Upper lobe of left lung (tissue), 6 donors: ENCODE measurements at regions not wholly inside any gene's neighbourhood (a gene's known extent, or its start where the extent isn't known, plus 50 kb on each side); places are given as distances from the start of the nearest gene placed in this dataset.
A peak's percentile ranks its signal among the peaks of the same experiment; 100 is the strongest.

ENCODE experiments used
- ATAC-seq, 2 donors: fragments of 200-7000 bp; cut with Tn5 transposase; one replicate each; pipeline ENCODE4 v1.9.1; 2022; ENCODE audit warnings: mild to moderate bottlenecking in 2 of 2, moderate library complexity in 2 of 2; ENCODE audit not compliant: low FRiP score in 2 of 2
- DNase-seq, 2 donors: peaks; one replicate each; pipeline ENCODE4 v3.0.0-alpha.2; 2019 to 2020
- H3K27ac ChIP-seq, 4 donors: fragments of 200-600 bp; sonication (generic); one replicate each; pipeline ENCODE4 v1.5.1; 2016 to 2019
- H3K27me3 ChIP-seq, 4 donors: fragments of 200-600 bp; sonication (generic); one replicate each; pipeline ENCODE4 v1.5.1; 2017 to 2019
- H3K36me3 ChIP-seq, 4 donors: fragments of 200-600 bp; sonication (generic); one replicate each; pipeline ENCODE4 v1.5.1; 2016 to 2019
- H3K4me1 ChIP-seq, 4 donors: fragments of 200-600 bp; sonication (generic); one replicate each; pipeline ENCODE4 v1.5.1; 2018 to 2019
- H3K4me3 ChIP-seq, 4 donors: fragments of 200-600 bp; sonication (generic); one replicate each; pipeline ENCODE4 v1.5.1; 2017 to 2019; ENCODE audit warnings: mild to moderate bottlenecking in 2 of 4, moderate library complexity in 1 of 4
- H3K9me3 ChIP-seq, 4 donors: fragments of 200-600 bp; sonication (generic); one replicate each; pipeline ENCODE4 v1.5.1; 2018 to 2019
- EP300 ChIP-seq, 4 donors: sonication (generic); formaldehyde crosslinking; IDR thresholded peaks; one replicate each; pipeline ENCODE4 v1.5.1; 2017; ENCODE audit warnings: antibody characterized with exemption in 4 of 4, control low read depth in 2 of 4
- POLR2A ChIP-seq, 4 donors: fragments of 450-650 bp; IDR thresholded peaks; one replicate each; pipeline ENCODE4 v1.5.1; 2016 to 2017; ENCODE audit warnings: antibody characterized with exemption in 4 of 4, mild to moderate bottlenecking in 2 of 4
- POLR2AphosphoS5 ChIP-seq, 2 donors: sonication (generic); formaldehyde crosslinking; IDR thresholded peaks; one replicate each; pipeline ENCODE4 v1.5.1; 2017; ENCODE audit warnings: antibody characterized with exemption in 2 of 2
- WGBS, 2 donors: methylation state at CpG; one replicate each; pipeline ENCODE4 v1.1.5; 2017 to 2018; 5-methylcytosine and 5-hydroxymethylcytosine counted together
- TF ChIP-seq, protein P1 (sequence below), 6 experiments: fragments of 450-650 bp in 4 of 6; fragments of 200-600 bp in 2 of 6; sonication (generic) in 2 of 6; IDR thresholded peaks; one replicate each; pipeline ENCODE4 v1.5.1; 2016 to 2019; ENCODE audit warnings: antibody characterized with exemption in 6 of 6
- donor health status: DM: no; HTN: no; CAD: no; lungs with moderate emphysema.
- donor health status: DM: no; HTN: yes; CAD: no; lungs with severe emphysema.

DNA sequence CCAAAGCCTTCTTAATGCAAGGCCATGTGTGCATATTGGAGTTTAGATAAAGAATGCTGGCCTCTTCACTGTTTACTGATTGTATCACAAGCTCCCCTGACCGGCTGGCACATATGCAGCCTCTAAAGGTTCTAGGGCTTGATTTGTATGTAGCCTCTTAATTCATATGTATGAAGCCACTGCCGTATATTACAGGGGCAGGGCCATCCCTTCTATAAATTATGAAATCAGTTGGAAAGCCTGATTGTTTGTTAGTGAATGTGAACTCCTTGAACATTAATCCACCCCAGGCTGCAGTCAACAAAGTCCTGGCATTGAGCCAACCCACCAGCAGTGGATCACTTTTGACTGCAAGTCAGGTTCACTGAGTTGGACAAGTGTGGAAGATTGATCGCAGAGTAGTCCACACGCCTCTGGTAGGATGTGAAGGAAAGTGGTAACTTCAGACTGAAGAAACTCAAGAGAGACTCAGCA is 61.6 kb upstream of the PARD3B start:
- WGBS, 2 donors = 56 to 57% methylated on average over 4 of the region's 4 CpGs
- Histone ChIP-seq H3K27me3 (no peaks in the 10 kb centered on the region), H3K27ac (no peak overlapping the region), H3K9me3 (no peaks in the 10 kb centered on the region), H3K4me3 (no peak overlapping the region), H3K4me1 (no peaks in the 10 kb centered on the region), H3K36me3 (no peaks in the 10 kb centered on the region)
- no peak for DNase-seq
- TF ChIP-seq EP300 (IDR thresholded peaks at IDR 0.05) = no peak
- ATAC-seq = no peak

DNA sequence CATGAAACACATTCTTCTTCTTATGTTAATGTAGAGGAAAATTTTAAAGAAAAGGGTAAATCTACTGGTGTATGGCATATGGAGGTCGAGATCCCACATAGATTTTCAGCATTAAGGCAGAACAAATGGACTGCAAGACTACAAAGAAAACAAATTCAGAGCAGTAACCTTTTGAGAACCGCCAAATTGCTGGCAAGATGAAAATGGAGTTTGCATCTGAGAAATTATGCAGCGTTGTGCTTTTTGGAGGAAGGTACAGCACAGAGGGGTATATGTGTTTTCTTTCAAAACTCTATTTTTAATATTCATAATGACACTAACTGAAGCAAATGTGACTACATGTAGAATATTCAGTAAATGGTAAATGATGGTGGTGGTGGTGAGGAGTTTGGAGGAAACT is 59.0 kb upstream of the PARD3B start:
- TF ChIP-seq, protein P1, sequence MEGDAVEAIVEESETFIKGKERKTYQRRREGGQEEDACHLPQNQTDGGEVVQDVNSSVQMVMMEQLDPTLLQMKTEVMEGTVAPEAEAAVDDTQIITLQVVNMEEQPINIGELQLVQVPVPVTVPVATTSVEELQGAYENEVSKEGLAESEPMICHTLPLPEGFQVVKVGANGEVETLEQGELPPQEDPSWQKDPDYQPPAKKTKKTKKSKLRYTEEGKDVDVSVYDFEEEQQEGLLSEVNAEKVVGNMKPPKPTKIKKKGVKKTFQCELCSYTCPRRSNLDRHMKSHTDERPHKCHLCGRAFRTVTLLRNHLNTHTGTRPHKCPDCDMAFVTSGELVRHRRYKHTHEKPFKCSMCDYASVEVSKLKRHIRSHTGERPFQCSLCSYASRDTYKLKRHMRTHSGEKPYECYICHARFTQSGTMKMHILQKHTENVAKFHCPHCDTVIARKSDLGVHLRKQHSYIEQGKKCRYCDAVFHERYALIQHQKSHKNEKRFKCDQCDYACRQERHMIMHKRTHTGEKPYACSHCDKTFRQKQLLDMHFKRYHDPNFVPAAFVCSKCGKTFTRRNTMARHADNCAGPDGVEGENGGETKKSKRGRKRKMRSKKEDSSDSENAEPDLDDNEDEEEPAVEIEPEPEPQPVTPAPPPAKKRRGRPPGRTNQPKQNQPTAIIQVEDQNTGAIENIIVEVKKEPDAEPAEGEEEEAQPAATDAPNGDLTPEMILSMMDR (IDR thresholded peaks at IDR 0.05) = no peak
- no peak for TF ChIP-seq POLR2A (IDR thresholded peaks at IDR 0.05)
- no peak for TF ChIP-seq POLR2AphosphoS5 (IDR thresholded peaks at IDR 0.05)
- TF ChIP-seq EP300 (IDR thresholded peaks at IDR 0.05) = no peak
- H3K4me1 ChIP-seq = no peaks in the 10 kb centered on the region
- WGBS, 2 donors = 88 to 92% methylated on average over 3 of the region's 3 CpGs

DNA sequence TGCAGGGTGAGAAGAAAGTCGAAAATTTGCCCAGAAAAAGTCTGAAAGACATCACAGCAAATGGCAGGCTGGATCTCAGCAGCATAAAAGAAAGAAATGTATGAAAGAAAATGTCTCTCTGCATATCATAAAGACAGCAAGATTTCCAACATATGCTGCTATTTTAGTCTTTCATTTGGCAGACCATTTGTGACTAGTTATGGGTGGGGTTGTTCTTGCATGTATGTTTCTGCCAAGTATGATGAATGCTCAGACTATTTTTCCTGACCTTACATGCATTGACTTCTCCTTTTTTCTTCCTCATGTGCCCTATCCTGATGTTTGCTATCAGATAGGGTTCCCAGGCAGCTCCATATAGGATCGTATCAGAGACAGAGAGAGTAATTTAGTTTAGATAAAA is 58.5 kb upstream of the PARD3B start:
- Histone ChIP-seq H3K27ac (no peak overlapping the region), H3K4me3 (no peak overlapping the region), H3K9me3 (no peaks in the 10 kb centered on the region), H3K36me3 (no peaks in the 10 kb centered on the region), H3K4me1 (no peaks in the 10 kb centered on the region), H3K27me3 (no peaks in the 10 kb centered on the region)
- 57 to 67% methylated on average over 2 of the region's 2 CpGs for WGBS, 2 donors
- ATAC-seq (peak in 1 of 2 donors; percentile 47), DNase-seq (no peak)
- TF ChIP-seq POLR2A (IDR thresholded peaks at IDR 0.05) (no peak), EP300 (IDR thresholded peaks at IDR 0.05) (no peak), POLR2AphosphoS5 (IDR thresholded peaks at IDR 0.05) (no peak)
- TF ChIP-seq, protein P1 (IDR thresholded peaks at IDR 0.05) = no peak

More for the DNA sequence above, 59.0 kb upstream of the PARD3B start:
- no peaks in the 10 kb centered on the region for H3K36me3 ChIP-seq
- no peaks in the 10 kb centered on the region for H3K9me3 ChIP-seq
- H3K27me3 ChIP-seq = no peaks in the 10 kb centered on the region
- H3K4me3 ChIP-seq = no peak overlapping the region
- DNase-seq (no peak), ATAC-seq (no peak)
- H3K27ac ChIP-seq = no peak overlapping the region

DNA sequence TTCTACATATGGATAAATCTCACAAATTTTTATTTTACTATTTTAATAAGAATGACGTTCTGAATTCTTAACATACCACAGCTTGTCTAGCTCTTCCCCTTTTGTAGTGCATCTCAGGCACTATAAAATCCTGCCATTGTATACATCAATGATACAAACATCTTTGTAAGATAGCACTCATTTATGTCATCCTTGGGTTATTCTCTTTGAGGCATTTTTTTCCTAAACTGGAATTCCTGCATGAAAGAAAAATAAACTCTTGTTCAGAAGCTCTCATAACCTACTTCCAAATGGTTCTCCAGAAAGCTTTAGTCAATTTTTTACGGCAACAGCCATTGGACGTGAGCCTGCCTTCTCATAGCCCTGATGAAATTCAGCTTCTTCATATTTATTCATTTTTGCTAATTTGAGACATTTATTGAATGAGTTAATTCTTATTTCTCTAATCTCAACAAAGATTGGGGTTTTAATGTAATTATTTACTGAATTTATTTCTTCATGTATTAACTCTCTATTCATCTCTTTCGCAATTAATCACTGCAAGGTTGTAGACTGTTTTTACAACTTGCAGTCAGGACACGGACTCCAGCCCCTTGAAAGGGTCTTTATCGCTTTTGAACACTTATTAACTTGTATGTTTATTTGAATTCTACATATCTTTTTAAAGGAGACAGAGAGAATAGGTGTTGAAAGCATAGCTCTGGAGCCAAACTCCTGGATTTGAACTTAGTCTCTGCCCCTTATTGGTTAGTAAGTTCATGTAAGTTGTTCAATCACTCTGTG is 57.6 kb upstream of the PARD3B start:
- 73% methylated on average over 6 of the region's 6 CpGs for WGBS, 2 donors
- Histone ChIP-seq H3K27ac (no peak overlapping the region), H3K9me3 (no peaks in the 10 kb centered on the region), H3K4me3 (no peak overlapping the region), H3K4me1 (no peaks in the 10 kb centered on the region), H3K27me3 (no peaks in the 10 kb centered on the region), H3K36me3 (no peaks in the 10 kb centered on the region)
- TF ChIP-seq POLR2A (IDR thresholded peaks at IDR 0.05) (no peak), EP300 (IDR thresholded peaks at IDR 0.05) (no peak), POLR2AphosphoS5 (IDR thresholded peaks at IDR 0.05) (no peak)
- TF ChIP-seq, protein P1 (IDR thresholded peaks at IDR 0.05) = no peak
- ATAC-seq (no peak), DNase-seq (no peak)

DNA sequence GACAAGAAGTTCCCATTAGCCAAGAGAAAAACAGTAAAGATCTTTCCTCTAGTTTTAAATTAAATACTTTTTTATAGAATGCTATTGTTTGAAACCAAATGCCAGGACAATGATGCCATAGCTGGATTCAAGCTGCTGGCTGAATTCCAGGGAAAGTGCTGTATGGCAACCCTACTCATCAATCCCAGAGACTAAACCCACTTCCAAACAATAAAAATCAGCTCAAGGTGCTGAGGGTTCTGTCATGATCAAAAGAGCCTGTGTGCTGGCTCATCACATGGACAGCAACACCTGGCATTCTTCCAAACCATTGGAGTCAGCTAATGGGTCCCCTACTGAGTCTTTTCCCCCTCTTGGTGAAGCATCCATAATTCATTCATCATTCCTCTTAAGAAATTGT is 53.7 kb upstream of the PARD3B start:
- TF ChIP-seq EP300 (IDR thresholded peaks at IDR 0.05) = no peak
- TF ChIP-seq POLR2A (IDR thresholded peaks at IDR 0.05) = no peak
- no peak for TF ChIP-seq POLR2AphosphoS5 (IDR thresholded peaks at IDR 0.05)
- TF ChIP-seq, protein P1 (IDR thresholded peaks at IDR 0.05) = no peak
- H3K36me3 ChIP-seq = no peaks in the 10 kb centered on the region
- ATAC-seq (no peak), DNase-seq (no peak)
- H3K27ac ChIP-seq = no peak overlapping the region
- H3K27me3 ChIP-seq = no peaks in the 10 kb centered on the region
- H3K4me1 ChIP-seq = no peaks in the 10 kb centered on the region
- no peak overlapping the region for H3K4me3 ChIP-seq
- no peaks in the 10 kb centered on the region for H3K9me3 ChIP-seq
